HG02981 (cell line): ENCODE measurements at regions not wholly inside any gene's neighbourhood (a gene's known extent, or its start where the extent isn't known, plus 50 kb on each side); places are given as distances from the start of the nearest gene placed in this dataset.

Experiments
- ATAC-seq: cut with Tn5 transposase; IDR thresholded peaks from one replicate; pipeline ENCODE4 v1.9.1; 2021; ENCODE audit warnings: mild to moderate bottlenecking, moderate library complexity; ENCODE audit not compliant: unreplicated experiment

DNA sequence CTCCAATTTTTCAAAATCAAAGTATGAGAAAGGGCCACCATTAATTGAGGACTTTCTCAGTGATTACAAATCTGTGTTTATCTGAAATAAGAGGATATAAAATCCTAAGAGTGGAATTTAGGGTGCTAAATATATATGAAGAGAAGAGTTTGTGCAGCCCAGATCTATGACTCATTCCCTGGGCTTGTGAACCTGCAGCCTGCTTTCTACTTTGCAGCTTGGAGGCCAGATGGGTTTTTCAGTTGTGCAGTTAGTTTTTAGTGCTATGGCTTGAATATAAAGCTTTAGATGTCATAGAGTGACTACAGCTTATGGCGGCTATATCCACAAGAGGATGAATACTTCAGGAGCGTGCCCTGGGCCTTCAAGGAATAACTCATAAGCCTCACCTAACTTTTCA, 1391.1 kb downstream of the FSTL5 start:
- ATAC-seq = no peak

DNA sequence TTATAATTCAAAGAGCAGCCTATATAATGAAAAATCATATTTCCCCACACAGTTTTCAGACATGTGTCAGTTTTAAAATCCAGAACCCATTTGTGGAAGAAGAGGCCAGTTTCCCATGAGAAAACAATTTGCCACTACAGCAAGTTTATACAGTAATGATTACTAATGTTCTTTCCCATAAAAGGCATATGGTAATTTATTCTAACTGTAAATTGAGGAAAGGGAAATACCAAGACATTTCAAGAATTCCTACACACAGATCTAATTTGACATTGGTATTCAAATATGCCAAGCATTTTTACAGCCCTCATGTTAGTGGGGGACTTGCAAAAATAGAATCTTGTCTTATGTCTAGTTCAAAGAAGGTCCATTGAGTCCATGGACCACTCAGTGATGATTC, 1368.6 kb downstream of the FSTL5 start:
- ATAC-seq = no peak

DNA sequence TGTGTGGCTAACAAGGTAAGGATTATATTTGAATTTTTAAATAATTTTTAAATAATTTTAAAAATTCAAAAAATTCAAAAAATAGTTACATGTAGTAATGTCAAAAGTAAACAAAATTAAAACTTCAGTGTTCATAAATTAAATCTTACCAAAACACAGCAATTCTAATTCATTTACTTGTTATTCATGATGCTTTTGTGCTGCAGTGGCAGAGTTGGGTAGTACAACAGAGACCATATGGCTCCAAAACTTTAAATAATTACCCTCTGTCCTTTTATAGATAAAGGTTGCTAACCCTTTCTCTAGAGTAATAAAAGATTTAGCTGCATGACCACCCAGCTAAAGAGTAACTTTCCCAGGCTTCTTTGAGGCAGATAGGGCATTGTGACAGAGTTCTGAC, 1355.6 kb downstream of the FSTL5 start:
- no peak for ATAC-seq

DNA sequence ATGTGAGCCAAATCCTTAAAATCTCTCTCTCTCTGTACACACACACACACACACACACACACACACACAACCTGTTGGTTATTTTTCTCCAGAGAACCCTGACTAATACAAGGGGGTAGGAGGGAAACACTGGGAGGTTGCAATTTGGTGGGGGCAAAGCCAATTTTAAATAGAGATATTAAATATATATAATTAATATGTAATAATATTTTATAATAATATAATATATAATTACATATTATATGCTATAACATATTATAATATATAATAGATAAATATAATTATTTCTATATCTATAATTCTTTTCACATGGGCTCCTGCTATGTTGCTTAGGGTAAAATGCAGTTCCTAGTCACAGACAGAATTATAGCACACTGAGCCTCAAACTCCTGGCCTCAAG, 1354.2 kb downstream of the FSTL5 start:
- ATAC-seq = no peak

DNA sequence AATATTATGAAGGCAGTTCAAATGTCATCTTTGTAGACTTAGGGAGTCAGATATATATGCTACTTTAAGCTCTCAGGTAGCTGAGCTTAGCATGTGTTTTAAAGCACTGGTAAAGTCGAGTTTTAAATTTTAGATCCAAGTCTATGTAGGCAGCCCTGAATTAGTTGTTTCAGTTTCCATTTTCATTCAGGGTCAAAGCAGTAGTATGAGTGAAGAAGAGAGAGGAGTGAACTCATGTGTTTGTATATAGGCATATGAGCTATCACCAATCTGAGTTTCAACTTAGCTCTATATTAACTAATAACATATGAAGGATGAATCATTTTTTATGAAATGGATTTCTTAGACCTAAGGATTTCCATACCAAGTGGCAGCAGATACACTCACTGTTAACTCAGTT, 1353.4 kb downstream of the FSTL5 start:
- ATAC-seq = no peak

DNA sequence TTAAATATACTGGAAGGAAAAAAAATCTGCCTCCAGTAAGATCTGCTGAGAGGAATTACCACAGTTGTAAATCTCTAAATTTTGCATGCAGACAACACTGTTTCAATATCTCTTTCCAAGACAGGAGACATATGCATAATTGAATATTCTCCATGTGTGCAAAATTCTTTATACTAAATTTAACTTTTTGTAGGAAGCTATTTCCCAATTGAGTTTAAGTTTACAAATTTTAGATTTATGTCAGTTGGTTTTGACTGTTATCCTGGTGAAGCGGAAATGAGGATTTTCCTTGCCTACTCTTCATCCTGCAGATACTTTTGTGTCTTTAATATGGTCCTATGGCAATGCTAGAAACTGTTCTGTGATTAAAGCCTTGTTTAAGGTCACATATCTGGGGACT, 1352.9 kb downstream of the FSTL5 start:
- ATAC-seq = no peak

DNA sequence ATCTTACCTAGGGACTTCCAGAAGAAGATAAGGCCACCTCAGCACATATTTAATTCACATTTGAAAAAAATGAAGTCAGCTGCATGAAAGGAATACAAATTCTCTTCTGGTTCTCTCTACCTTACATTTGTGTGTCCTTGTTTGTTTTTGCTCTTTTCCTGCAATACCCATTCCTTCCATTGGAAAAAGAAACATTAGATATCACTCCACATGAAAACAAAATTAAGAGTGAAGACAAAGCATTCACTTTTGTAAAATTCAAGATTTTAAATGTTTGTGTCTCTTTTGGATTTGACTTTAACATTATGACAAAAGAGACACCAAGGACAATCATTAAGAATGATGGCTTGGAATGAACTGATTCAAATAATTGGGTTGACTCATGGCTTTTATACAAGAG, 1351.8 kb downstream of the FSTL5 start:
- no peak for ATAC-seq

DNA sequence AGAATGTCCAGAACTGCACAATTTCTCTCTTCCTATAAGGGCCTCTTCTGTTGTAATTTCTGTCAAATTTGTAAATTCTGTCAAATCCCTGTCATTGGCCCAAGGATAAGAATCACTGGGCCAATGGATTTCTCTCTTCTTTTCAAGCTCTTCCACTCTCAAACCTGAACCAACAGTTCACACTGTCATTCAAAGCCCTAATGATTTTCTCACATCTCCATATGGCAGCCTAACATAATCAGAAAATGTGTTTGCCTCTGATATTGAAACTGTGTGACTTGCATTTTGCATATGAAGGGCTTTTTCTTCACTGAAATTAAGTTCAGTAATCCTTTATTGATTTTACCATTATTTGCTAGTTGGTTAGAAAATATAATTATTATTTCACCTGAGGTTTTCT, 1349.1 kb downstream of the FSTL5 start:
- no peak for ATAC-seq

DNA sequence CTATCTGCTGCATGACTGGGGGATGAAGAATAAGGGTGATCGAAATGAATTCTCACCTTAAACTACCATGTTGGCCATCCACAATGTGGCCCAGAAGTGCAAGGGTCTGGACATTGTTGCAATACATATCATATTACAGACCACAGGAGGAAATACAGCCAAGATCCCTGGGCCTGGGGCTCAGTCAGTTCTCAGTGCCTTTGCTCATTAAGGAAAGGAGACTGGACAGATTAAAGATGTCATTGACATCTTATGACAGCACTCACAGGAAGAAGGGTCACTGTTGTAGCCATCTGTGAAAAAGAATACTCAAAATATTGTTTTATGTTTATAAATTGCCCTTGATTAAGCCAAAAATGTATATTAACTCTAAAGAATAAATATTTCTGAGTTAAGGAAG, 1345.2 kb downstream of the FSTL5 start:
- no peak for ATAC-seq

DNA sequence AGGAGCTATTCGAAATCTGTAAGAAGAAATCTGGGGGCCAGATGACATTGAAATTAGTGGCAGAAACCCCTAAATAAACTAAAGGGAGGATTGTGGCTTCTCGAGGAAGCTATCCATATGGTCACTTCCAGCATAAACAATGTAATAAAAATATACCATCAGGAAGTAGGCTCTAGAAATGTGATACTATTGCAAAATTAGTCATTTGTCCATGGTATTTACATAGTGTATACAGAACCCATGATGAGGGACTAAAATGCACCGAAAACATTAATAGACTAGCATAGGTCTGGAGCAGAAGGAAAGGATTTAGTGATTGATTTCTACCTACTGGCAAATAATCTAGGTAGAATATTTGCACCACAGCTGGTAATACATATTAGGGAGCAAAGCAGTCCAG, 1344.0 kb downstream of the FSTL5 start:
- ATAC-seq = no peak

DNA sequence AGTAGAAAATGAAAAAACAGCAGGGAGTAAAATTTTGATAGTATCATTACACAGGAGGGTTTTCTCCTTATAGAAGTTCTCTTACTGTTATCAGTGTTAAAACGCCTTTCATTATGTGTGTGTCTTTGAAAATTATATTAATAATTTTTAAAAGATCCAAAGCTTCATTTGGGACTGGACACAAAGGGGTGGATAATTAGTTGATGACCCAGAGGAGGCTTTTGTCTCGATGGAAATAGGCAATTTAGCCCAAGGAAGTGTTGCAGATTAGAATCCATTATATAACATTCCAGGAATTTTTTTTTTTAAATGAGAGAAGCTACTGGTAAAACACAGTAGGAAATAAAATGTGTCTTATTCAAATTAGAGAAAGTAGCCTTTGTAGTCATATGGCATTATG, 1339.3 kb downstream of the FSTL5 start:
- ATAC-seq = no peak

DNA sequence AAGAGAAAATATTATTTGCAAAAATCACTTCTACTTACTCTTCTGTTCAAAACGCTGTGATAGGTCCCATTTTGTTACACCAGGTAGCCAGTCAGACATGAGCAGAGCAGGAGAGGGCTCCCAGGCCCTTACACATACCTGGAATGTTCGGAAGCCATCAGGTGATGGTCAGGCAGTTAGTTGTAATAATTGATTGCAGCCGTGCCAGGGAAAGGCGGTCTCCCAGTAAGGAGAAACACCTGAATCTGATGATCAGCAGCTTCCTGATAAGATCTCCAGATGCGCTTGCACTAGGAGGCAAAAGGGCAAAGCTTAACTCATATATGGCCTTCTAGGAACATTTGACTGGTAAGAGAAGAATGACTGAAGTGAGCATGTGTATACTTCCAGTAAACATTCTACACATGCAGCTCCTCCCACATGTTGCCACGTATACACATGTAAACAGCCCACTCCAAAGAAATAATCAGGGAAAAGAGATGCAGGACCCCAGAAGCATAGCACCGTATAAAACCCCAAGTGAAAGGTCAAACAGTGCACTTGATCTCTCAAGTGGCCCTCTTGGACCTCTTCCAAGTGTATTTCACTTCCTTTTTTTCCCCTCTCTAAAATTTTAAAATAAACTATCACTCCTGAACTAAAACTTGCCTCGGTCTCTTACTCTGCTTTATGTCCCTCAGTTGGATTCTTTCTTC, 1338.0 kb downstream of the FSTL5 start:
- no peak for ATAC-seq

DNA sequence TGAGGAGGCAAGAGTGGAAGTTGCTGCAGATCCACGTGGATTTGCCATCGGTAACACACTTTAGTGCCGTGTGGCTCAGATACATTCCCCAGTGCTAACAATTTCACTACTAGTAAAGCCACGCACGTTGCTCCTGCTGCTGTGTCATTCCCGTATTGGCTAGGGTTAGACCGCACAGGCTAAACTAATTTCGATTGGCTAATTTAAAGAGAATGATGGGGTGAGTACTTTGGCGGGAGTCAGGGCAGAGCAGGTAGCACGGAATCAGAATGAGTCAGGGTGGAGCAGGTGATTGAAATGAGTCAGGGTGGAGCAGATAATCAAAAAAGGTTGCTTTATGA, 1337.5 kb downstream of the FSTL5 start:
- no peak for ATAC-seq

DNA sequence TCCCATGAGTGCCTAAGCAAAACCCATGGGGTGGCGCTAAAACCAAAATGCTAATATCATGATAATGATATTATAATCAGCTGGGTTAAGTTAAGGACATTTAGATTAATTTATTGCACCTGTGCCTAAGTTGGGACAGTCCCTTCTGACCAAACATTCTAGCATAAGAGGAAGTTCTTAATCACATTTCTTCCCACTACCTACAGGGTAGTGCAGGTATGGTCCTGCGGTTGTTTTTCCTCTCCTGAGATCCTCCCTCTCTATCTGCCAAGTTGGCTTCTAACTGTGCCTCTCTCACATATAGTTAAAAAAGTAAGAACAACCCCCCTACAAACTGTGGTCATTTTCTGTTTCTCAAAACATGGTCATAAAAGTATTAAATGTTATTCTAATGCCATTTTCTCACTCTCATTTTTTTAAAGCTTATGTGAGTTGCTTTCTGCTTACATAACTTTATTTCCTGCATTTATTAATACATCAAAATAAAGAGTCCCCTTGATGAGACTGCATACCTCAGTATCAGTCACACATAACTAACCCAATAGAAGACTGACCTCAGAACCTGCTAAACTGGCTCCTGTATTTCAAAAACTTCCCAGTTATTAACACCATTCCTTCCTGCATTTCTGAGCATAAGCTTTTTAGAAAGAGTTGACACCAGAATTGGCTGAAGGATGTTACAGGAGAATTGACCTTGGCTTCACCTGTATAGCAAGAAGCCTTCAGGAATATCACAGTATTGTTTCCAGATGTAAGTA, 1332.5 kb downstream of the FSTL5 start:
- no peak for ATAC-seq

DNA sequence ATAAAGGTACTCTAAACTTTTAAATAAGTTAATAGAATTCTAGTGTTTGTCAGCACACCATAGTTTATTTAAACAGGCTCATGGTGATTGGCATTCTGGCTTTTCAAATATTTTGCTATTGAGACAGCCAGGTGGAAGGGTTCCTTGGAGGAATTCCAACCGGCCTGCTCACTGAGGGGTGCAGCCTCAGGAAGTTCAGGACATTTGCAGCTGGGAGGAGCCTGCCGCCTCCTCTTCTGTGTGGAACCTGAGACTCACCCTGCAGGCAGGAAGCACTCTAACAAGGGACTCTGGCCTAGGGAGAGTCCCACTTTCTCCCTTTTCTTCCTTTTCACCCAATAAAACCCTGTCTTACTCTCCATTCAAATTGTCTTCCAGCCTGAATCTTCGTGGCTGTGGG, 1328.0 kb downstream of the FSTL5 start:
- no peak for ATAC-seq

DNA sequence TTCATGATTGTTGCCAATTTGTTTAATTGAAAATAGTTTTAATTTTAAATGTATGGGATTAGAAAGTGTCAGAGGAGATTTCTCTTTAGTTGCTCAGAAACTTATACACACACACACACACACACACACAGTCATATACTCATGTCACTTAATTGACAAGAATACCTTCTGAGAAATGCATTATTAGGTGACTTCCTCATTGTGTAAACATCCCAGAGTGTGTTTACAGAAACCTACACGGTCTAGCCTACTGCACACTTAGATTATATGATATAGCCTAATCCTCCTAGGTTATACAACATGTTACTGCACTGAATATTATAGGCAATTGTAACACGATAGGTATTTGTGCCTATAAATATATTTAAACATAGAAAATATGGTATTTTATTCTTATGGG, 1327.4 kb downstream of the FSTL5 start:
- ATAC-seq = no peak

DNA sequence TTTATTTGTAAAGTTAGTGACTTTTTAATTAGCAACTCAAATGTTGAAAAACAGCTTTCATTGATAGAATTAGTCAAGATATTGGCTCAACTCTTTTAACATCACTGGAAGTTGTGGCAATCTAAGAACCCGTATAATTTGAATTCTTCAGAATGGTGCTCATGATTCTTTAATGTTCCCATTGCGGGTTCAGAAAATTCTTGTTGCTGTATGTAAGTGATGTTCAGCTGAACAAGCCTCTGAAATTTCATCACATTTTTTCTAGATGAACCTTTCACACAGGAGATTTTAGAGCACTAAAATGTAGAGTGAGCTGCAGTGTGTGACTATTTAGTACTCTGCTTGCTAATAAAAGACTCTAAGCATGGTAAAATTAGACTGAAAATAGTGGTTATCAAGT, 1317.7 kb downstream of the FSTL5 start:
- no peak for ATAC-seq

DNA sequence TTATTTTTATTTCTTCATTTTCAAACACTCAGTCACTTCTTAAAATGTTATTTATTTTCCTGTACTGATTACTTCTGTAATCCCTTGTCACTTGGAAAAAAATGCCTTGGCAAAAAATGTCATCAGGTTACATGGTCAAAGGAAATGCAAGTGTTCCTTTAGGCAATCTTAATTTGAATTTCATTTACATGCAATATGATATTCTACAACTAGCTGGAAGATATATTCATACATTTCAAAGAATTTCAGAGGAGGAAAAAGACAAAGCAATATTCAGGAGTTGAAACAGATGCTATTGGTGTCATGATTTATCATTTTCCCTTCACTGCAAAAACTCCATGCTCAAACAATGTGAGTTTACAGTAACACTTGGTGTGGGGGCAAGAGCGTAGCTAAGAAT, 1316.6 kb downstream of the FSTL5 start:
- ATAC-seq = no peak

DNA sequence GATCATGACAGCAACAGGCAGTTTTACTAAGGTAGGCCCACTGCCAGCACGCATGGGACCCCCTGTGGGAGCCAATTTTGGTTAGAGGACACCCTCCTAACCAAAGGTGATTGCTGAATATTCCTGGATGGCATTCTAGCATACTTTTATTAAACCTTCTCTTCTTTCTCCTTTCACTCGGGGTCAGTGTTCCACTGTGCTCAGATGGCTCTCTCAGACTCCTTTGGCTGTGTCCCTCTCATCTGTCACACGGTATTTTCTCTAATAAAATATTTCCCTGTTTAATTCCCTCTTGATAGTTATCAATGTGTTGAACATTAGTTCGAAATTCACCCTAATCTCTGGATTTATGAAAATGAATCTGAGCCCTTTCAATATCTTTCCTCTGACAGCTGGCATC, 1315.3 kb downstream of the FSTL5 start:
- ATAC-seq = no peak

DNA sequence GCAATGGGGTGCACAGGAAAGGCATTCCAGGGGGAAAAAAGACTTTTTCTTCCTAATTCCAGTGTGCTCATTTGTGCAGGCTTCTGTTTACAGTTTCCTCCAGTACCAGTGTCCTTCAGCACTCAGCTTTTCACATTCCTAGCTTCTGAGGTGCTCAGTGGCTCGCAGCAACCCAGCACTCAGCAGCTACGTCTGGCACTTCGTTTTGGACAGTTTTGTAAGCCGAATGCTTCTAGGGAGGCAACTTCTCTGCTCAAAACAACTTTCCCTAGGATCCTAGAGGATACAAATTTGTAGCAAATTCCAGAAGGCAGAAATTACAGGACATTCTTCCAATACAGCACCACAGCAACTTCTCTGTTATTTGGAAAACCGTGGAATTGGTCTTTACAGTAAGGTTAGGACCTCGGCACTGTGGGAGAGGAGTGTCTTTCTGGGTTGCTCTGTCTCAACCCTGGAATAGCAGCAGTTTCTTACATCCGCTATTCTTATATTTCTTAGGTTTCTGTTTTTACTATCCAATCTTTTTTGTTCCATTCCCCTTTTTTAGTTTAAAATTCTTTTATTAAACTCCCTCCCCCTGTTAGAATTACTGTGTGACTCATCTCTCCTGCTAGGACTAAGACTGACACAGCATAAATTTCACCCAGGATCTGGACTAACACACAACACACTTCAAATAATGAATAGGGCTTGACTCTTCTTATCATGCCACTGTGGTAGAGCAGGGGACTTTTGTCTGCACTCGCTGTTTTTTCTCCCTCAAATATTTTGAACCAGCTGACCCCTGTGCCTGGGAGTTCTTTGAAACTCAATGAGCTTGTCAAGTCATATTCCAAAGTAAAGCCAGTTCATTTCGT, 1314.7 kb downstream of the FSTL5 start:
- no peak for ATAC-seq

DNA sequence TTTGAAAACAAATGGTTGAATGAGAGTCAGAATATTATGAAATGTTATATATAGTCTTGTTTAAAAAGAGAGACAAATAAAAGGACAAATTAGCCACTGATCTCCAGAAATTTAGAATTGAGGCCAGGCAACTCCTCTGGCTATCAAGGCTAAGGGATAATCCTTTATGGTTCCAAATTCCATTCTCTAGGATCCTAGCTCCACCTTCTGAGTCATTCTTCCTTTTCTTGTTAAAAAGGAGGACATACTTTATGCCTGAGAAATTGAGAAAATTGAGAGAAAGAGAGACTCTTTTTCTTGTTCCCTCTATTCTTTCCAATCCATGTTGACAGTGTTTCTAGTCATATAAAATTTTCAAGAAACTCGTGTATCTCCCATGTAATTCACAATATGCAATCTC, 1299.5 kb downstream of the FSTL5 start:
- no peak for ATAC-seq

DNA sequence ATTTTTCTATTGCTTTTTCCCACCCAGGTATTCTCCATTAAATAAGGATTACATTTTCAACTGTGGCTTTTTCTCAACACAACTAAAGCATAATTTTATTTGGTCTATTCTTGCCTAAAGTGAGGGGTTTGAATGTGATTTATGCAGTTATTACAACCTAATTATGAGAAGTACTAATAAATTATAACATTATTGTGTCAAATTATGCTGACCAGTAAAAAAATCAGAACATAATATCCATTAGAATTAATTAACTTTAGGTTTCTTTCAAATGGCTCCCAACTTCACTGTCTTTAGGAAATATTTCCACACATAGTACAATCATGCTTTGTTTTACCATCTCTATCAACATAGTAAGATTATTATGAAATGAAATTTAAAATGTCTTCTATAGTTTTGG, 1293.9 kb downstream of the FSTL5 start:
- no peak for ATAC-seq
